CD4-positive, alpha-beta T cell (primary cell): ENCODE measurements at regions not wholly inside any gene's neighbourhood (a gene's known extent, or its start where the extent isn't known, plus 50 kb on each side); places are given as distances from the start of the nearest gene placed in this dataset.

ENCODE experiments used
- ATAC-seq: fragments of 200-7000 bp; cut with Tn5 transposase; one replicate; pipeline ENCODE4 v1.10.0; 2022; ENCODE audit warnings: mild to moderate bottlenecking; ENCODE audit not compliant: poor library complexity
- CTCF ChIA-PET: fragments of 350-600 bp; sonication (Branson Sonifier 250); formaldehyde crosslinking; loops from one replicate; lab custom pipeline; 2021; ENCODE audit warnings: antibody characterized with exemption, inconsistent platforms; lab: Charles Lee
- POLR2A ChIA-PET: fragments of 350-600 bp; sonication (Branson Sonifier 250); formaldehyde crosslinking; loops from one replicate; lab custom pipeline; 2021; ENCODE audit warnings: antibody characterized with exemption, inconsistent platforms; lab: Charles Lee
- DNase-seq, 14 experiments: peaks; one replicate each; pipeline ENCODE4 v3.0.0-alpha.2; 2013 to 2020; ENCODE audit warnings: mixed read lengths in 2 of 14
- H3K27ac ChIP-seq, 2 donors: one replicate each; pipeline versions ENCODE4 v1.5.1 to v1.7.0; 2013; ENCODE audit warnings: low read length in 2 of 2, low read depth in 1 of 2, mild to moderate bottlenecking in 1 of 2
- H3K27me3 ChIP-seq, 2 experiments: 1 replicate in 1 of 2; 2 replicates in 1 of 2; pipeline versions ENCODE4 v1.6.1 to v1.7.0; 2013; ENCODE audit warnings: low read length in 2 of 2, control low read depth in 1 of 2, mild to moderate bottlenecking in 1 of 2, moderate library complexity in 1 of 2; ENCODE audit not compliant: insufficient read depth in 2 of 2, control insufficient read depth in 1 of 2
- H3K36me3 ChIP-seq: one replicate; pipeline ENCODE4 v1.6.1; 2013; ENCODE audit warnings: low read length, control low read depth; ENCODE audit not compliant: insufficient read depth
- H3K4me1 ChIP-seq: one replicate; pipeline ENCODE4 v1.6.1; 2013; ENCODE audit warnings: low read length, control low read depth; ENCODE audit not compliant: insufficient read depth
- H3K4me3 ChIP-seq: one replicate; pipeline ENCODE4 v1.5.1; 2013; ENCODE audit warnings: mild to moderate bottlenecking, low read length, moderate library complexity
- H3K9me3 ChIP-seq, 2 experiments: 1 replicate in 1 of 2; 2 replicates in 1 of 2; pipeline versions ENCODE4 v1.6.1 to v1.7.0; 2013; ENCODE audit warnings: low read length in 2 of 2, mild to moderate bottlenecking in 2 of 2, control low read depth in 1 of 2, moderate library complexity in 1 of 2; ENCODE audit not compliant: control insufficient read depth in 1 of 2, insufficient read depth in 1 of 2
- H3K27ac Mint-ChIP-seq: one replicate; pipeline ENCODE4 v1.8.0; 2020; ENCODE audit warnings: mixed read lengths
- H3K27me3 Mint-ChIP-seq: one replicate; pipeline ENCODE4 v1.8.0; 2021; ENCODE audit warnings: mixed read lengths
- H3K36me3 Mint-ChIP-seq: one replicate; pipeline ENCODE4 v1.8.0; 2021; ENCODE audit warnings: low read depth, mixed read lengths
- H3K4me1 Mint-ChIP-seq: one replicate; pipeline ENCODE4 v1.8.0; 2021; ENCODE audit warnings: low read depth, mixed read lengths
- H3K4me3 Mint-ChIP-seq: one replicate; pipeline ENCODE4 v1.8.0; 2020; ENCODE audit warnings: mild to moderate bottlenecking, mixed read lengths
- H3K9me3 Mint-ChIP-seq: one replicate; pipeline ENCODE4 v1.8.0; 2020; ENCODE audit warnings: mixed read lengths
- CTCF ChIP-seq: fragments of 200-600 bp; IDR thresholded peaks from one replicate; pipeline ENCODE4 v1.8.0; 2022; ENCODE audit warnings: antibody characterized with exemption, mild to moderate bottlenecking
- intact Hi-C, 2 experiments: fragments of 100-400 bp; cut with DNase I in 1 of 2; cut with micrococcal nuclease in 1 of 2; formaldehyde crosslinking; loops; one replicate each; pipeline versions ENCODE4 v1.15.1 to v1.9.0; 2023 to 2025; cut with DNase I, micrococcal nuclease

DNA sequence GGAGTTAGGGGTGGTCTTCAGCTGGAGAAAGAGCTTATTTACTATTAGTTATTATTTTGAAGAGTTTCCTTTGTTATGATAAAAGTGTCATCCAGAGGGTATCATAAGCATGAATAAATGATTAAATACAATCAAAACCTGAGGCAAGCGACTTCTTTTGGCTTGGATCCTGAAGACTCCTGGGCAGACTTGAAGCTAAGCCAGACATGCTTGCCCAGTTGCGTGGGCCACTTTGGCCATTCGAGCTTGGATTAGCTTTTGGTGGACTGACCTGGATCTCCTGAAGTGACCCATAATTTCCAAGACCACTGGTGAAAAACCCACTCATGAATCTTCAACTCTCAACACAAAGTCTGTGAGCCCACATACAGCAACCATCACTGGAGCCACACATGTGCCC, 335.8 kb downstream of the NR2F1-AS1 start:
- Mint-ChIP-seq H3K4me3 (no peak overlapping the region), H3K4me1 (no peaks in the 10 kb centered on the region), H3K27ac (no peak overlapping the region), H3K9me3 (no peaks in the 10 kb centered on the region), H3K27me3 (no peaks in the 10 kb centered on the region), H3K36me3 (no peaks in the 10 kb centered on the region)
- Histone ChIP-seq H3K27me3 (no peaks in the 10 kb centered on the region), H3K4me1 (no peaks in the 10 kb centered on the region), H3K4me3 (no peak overlapping the region), H3K9me3 (peaks cover 0 to 4% of the 10 kb centered on the region in 2 experiments), H3K36me3 (no peaks in the 10 kb centered on the region), H3K27ac (no peak overlapping the region)
- ATAC-seq (no peak), DNase-seq (no peak)
- CTCF ChIA-PET = no interaction called here
- POLR2A ChIA-PET = no interaction called here
- no peak for TF ChIP-seq CTCF
- intact Hi-C loops = no loop called here

DNA sequence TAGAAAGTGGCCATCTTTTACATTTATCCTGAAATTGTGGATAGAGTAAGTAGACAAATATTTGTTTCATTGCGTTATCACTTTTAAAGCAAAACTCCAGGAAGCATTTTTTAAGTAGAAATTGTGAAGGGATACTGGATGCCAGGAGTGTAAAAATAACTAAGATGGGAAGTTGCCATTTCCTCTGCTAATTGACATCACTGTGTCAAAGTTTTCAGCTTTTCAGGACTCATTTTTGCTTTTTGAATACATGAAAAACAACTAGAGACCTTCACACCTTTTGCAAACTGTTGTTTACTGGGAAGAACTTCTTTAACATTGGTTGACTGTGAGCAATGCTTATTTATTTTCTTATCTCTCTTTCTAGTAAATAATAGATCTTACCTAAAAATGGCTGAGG, 337.5 kb downstream of the NR2F1-AS1 start:
- Histone ChIP-seq H3K27ac (no peak overlapping the region), H3K4me3 (no peak overlapping the region), H3K9me3 (no peaks in the 10 kb centered on the region), H3K36me3 (no peaks in the 10 kb centered on the region), H3K27me3 (no peaks in the 10 kb centered on the region), H3K4me1 (no peaks in the 10 kb centered on the region)
- ChIA-PET CTCF (no interaction called here), POLR2A (no interaction called here)
- intact Hi-C loops = no loop called here
- no peaks in the 10 kb centered on the region for H3K9me3 Mint-ChIP-seq
- H3K4me3 Mint-ChIP-seq = no peak overlapping the region
- no peaks in the 10 kb centered on the region for H3K27me3 Mint-ChIP-seq
- H3K36me3 Mint-ChIP-seq = no peaks in the 10 kb centered on the region
- H3K27ac Mint-ChIP-seq = no peak overlapping the region
- no peaks in the 10 kb centered on the region for H3K4me1 Mint-ChIP-seq
- TF ChIP-seq CTCF = no peak
- no peak for DNase-seq
- ATAC-seq = no peak

DNA sequence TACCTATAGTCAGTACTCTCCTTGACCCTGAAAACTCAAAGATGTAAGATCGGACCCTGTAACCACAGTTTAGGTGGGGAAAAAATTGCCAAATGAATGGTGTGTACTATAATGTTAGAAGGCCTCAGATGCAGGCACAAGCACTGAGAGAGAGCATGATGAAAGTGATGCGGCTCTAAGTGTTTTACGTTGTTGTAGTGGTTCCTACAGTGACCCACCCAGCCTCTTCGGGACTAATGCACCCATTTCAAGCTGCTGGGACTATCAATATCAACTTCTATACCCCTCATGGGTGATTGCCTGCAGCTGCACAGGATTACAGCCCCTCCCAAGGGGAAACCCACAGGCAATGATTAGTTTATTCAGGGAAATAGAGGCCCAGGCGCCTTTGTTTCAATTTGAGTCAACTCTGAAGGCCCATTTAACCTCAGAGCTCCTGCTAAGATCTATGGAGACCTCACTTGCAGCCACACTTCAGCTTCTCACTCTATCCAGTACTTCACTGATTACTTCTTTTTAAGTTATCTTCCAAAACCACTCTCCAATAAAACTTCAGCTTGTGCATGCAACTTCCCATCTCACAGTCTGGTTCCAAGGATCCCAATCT, 340.7 kb downstream of the NR2F1-AS1 start:
- Histone ChIP-seq H3K36me3 (no peaks in the 10 kb centered on the region), H3K27me3 (no peaks in the 10 kb centered on the region), H3K4me1 (no peaks in the 10 kb centered on the region), H3K9me3 (no peaks in the 10 kb centered on the region), H3K4me3 (no peak overlapping the region), H3K27ac (no peak overlapping the region)
- no peaks in the 10 kb centered on the region for H3K36me3 Mint-ChIP-seq
- TF ChIP-seq CTCF = no peak
- CTCF ChIA-PET = no interaction called here
- DNase-seq = no peak
- POLR2A ChIA-PET = no interaction called here
- no peaks in the 10 kb centered on the region for H3K9me3 Mint-ChIP-seq
- no peaks in the 10 kb centered on the region for H3K27me3 Mint-ChIP-seq
- no peak for ATAC-seq
- H3K4me1 Mint-ChIP-seq = no peaks in the 10 kb centered on the region
- H3K27ac Mint-ChIP-seq = no peak overlapping the region
- no peak overlapping the region for H3K4me3 Mint-ChIP-seq
- intact Hi-C loops = no loop called here
